ENCODE measurements at regions not wholly inside any gene's neighbourhood (a gene's known extent, or its start where the extent isn't known, plus 50 kb on each side); places are given as distances from the start of the nearest gene placed in this dataset.

- Histone ChIP-seq H3K4me3 (ENCODE audit: low read depth in 2 of 2, low read length in 1 of 2) (no peak overlapping the region), H3K27me3 (ENCODE audit: insufficient read depth) (no peaks in the 10 kb centered on the region), H2AFZ (ENCODE audit: low read depth) (no peak overlapping the region), H3K27ac (ENCODE audit: low read depth in 2 of 2, low read length in 1 of 2) (no peak overlapping the region), H3K9ac (no peak overlapping the region), H3F3A (replicated peaks; ENCODE audit: insufficient read depth) (no peaks in the 10 kb centered on the region), H3K4me2 (no peak overlapping the region), H3K4me1 (ENCODE audit: control insufficient read depth in 1 of 2, insufficient read depth in 2 of 2, low read depth in 1 of 2, low read length in 1 of 2) (peaks cover 0 to 15% of the 10 kb centered on the region in 2 experiments; a peak in 1 of 4 replicates), H3K9me3 (no peaks in the 10 kb centered on the region), H3K36me3 (replicated peaks in 1 of 2; ENCODE audit: control insufficient read depth in 1 of 2, insufficient read depth in 2 of 2, low read length in 1 of 2) (no peaks in the 10 kb centered on the region), H3K79me2 (ENCODE audit: insufficient read depth) (no peaks in the 10 kb centered on the region), H4K20me1 (ENCODE audit: insufficient read depth) (no peaks in the 10 kb centered on the region), H3K9me2 (no peaks in the 10 kb centered on the region)
- 6% methylated on average over 1 of the region's 1 CpG for WGBS (ENCODE audit: low lambda C conversion rate)
- no peak for DNase-seq
- TF ChIP-seq TEAD4 (IDR thresholded peaks at IDR 0.05; ENCODE audit: borderline replicate concordance, insufficient read depth) (no peak), ELF1 (IDR thresholded peaks at IDR 0.05) (no peak), TCF12 (IDR thresholded peaks at IDR 0.05) (no peak), JUND (IDR thresholded peaks at IDR 0.05) (no peak), FOXJ3 (CRISPR knock-in tag; IDR thresholded peaks at IDR 0.05) (no peak)
- CTCF ChIA-PET = interaction anchor here (1.6 kb wide), 1 partner anchor 353 kb away, joined by 5 read pairs; no protein-coding TSS in a partner anchor
- POLR2A ChIA-PET = no interaction called here
These were observed 350.8 kb downstream of the GADD45G start for GRCh38 chr9:89955626-89956025.

GRCh38 chr9:89956331-89956730 lies 351.5 kb downstream of the GADD45G start:
- H3K27me3 ChIP-seq (ENCODE audit: insufficient read depth) = no peaks in the 10 kb centered on the region
- no peaks in the 10 kb centered on the region for H3K79me2 ChIP-seq (ENCODE audit: insufficient read depth)
- no peaks in the 10 kb centered on the region for H3K36me3 ChIP-seq (replicated peaks in 1 of 2; ENCODE audit: control insufficient read depth in 1 of 2, insufficient read depth in 2 of 2, low read length in 1 of 2)
- no peaks in the 10 kb centered on the region for H4K20me1 ChIP-seq (ENCODE audit: insufficient read depth)
- H3F3A ChIP-seq (replicated peaks; ENCODE audit: insufficient read depth) = no peaks in the 10 kb centered on the region
- no peaks in the 10 kb centered on the region for H3K9me3 ChIP-seq
- WGBS (ENCODE audit: low lambda C conversion rate) = 47% methylated on average over 5 of the region's 5 CpGs
- DNase-seq = no peak
- no peak overlapping the region for H3K4me3 ChIP-seq (ENCODE audit: low read depth in 2 of 2, low read length in 1 of 2)
- ChIA-PET POLR2A (no interaction called here), CTCF (interaction anchor here (1.6 kb wide), 1 partner anchor 353 kb away, joined by 5 read pairs; no protein-coding TSS in a partner anchor)
- H3K4me2 ChIP-seq = no peak overlapping the region
- peaks cover 0 to 15% of the 10 kb centered on the region in 2 experiments; a peak in 1 of 4 replicates for H3K4me1 ChIP-seq (ENCODE audit: control insufficient read depth in 1 of 2, insufficient read depth in 2 of 2, low read depth in 1 of 2, low read length in 1 of 2)
- H3K27ac ChIP-seq (ENCODE audit: low read depth in 2 of 2, low read length in 1 of 2) = no peak overlapping the region
- no peaks in the 10 kb centered on the region for H3K9me2 ChIP-seq
- TF ChIP-seq GATA2 (CRISPR knock-in tag; IDR thresholded peaks at IDR 0.05) (no peak), RXRA (IDR thresholded peaks at IDR 0.05; ENCODE audit: borderline replicate concordance, low read depth) (no peak), CHD2 (IDR thresholded peaks at IDR 0.05; ENCODE audit: low read length, partially characterized antibody) (no peak), CTCF (IDR thresholded peaks at IDR 0.05) (no peak), RCOR1 (IDR thresholded peaks at IDR 0.05; ENCODE audit: low read length) (no peak), TCF12 (IDR thresholded peaks at IDR 0.05) (no peak), EP300 (IDR thresholded peaks at IDR 0.05; ENCODE audit: borderline replicate concordance in 1 of 2, low read depth in 1 of 2, low read length in 1 of 2) (no peak), POLR2AphosphoS5 (IDR thresholded peaks at IDR 0.05; ENCODE audit: low read depth, low read length) (no peak), EZH2phosphoT487 (IDR thresholded peaks at IDR 0.05; ENCODE audit: borderline replicate concordance, low read depth) (no peak), USF2 (IDR thresholded peaks at IDR 0.05; ENCODE audit: borderline replicate concordance, low read depth, low read length) (no peak), SMC3 (IDR thresholded peaks at IDR 0.05; ENCODE audit: low read depth, low read length) (no peak), ELF1 (IDR thresholded peaks at IDR 0.05) (no peak), TAF1 (IDR thresholded peaks at IDR 0.05; ENCODE audit: borderline replicate concordance, low read depth, low read length) (no peak), FOXJ3 (CRISPR knock-in tag; IDR thresholded peaks at IDR 0.05) (no peak)
- TF ChIP-seq, protein P1, sequence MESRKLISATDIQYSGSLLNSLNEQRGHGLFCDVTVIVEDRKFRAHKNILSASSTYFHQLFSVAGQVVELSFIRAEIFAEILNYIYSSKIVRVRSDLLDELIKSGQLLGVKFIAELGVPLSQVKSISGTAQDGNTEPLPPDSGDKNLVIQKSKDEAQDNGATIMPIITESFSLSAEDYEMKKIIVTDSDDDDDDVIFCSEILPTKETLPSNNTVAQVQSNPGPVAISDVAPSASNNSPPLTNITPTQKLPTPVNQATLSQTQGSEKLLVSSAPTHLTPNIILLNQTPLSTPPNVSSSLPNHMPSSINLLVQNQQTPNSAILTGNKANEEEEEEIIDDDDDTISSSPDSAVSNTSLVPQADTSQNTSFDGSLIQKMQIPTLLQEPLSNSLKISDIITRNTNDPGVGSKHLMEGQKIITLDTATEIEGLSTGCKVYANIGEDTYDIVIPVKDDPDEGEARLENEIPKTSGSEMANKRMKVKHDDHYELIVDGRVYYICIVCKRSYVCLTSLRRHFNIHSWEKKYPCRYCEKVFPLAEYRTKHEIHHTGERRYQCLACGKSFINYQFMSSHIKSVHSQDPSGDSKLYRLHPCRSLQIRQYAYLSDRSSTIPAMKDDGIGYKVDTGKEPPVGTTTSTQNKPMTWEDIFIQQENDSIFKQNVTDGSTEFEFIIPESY (IDR thresholded peaks at IDR 0.05; ENCODE audit: borderline replicate concordance, low read depth) = no peak
- H3K9ac ChIP-seq = no peak overlapping the region
- no peak overlapping the region for H2AFZ ChIP-seq (ENCODE audit: low read depth)

Measured in SK-N-SH (cell line).